ENCODE measurements at regions not wholly inside any gene's neighbourhood (a gene's known extent, or its start where the extent isn't known, plus 50 kb on each side); places are given as distances from the start of the nearest gene placed in this dataset.

DNA sequence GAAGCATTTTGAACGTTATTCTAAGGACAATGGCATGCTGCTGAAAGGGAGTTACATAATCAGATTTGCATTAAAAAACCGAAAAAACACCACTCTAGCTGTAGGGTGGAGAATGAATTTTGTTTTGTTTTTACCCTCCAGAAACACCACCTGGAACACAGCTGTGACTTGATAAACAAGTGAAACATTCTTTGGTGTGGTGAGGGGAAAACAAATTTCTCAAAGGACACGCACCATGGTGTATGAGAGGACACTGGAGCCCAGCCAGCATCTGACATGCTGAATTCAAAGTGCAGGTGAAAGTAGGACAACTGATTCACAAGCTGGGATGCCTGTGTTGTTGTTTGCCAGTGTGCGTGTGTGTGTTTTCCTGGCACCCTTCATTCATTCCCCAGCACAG lies 554.5 kb upstream of the TBL1XR1 start:
- DNase-seq (ENCODE audit: low read depth, low spot score) = no peak
- TF ChIP-seq, protein P1, sequence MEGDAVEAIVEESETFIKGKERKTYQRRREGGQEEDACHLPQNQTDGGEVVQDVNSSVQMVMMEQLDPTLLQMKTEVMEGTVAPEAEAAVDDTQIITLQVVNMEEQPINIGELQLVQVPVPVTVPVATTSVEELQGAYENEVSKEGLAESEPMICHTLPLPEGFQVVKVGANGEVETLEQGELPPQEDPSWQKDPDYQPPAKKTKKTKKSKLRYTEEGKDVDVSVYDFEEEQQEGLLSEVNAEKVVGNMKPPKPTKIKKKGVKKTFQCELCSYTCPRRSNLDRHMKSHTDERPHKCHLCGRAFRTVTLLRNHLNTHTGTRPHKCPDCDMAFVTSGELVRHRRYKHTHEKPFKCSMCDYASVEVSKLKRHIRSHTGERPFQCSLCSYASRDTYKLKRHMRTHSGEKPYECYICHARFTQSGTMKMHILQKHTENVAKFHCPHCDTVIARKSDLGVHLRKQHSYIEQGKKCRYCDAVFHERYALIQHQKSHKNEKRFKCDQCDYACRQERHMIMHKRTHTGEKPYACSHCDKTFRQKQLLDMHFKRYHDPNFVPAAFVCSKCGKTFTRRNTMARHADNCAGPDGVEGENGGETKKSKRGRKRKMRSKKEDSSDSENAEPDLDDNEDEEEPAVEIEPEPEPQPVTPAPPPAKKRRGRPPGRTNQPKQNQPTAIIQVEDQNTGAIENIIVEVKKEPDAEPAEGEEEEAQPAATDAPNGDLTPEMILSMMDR (IDR thresholded peaks at IDR 0.05; ENCODE audit: low read depth, low read length) = no peak
- in situ Hi-C loops (cut with HindIII; ENCODE audit: low sequenced_read_pairs) = no loop called here
- no peak overlapping the region for H3K4me3 ChIP-seq (ENCODE audit: low read depth, low read length)

DNA sequence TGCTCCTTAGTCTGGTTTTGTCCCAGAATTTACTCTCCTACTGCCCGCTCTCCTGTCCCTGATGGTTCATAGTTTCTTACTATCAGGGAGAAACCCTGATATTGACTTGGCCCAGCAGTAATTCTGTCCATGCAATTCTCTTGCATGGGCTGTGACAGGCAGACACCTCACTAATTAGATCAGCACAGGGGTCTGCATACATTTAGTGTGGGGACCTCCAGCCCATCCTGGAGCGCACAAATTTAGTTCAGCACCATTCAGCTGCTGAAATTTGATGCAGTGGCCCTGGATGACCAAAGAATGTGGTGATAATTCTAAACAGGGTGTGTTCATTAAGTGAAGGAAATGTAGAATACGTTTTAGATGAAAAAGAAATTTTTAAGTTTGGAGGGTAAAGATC lies 555.5 kb upstream of the TBL1XR1 start:
- DNase-seq (ENCODE audit: low read depth, low spot score) = no peak
- in situ Hi-C loops (cut with HindIII; ENCODE audit: low sequenced_read_pairs) = no loop called here
- H3K4me3 ChIP-seq (ENCODE audit: low read depth, low read length) = no peak overlapping the region
- TF ChIP-seq, protein P1 (IDR thresholded peaks at IDR 0.05; ENCODE audit: low read depth, low read length) = no peak

DNA sequence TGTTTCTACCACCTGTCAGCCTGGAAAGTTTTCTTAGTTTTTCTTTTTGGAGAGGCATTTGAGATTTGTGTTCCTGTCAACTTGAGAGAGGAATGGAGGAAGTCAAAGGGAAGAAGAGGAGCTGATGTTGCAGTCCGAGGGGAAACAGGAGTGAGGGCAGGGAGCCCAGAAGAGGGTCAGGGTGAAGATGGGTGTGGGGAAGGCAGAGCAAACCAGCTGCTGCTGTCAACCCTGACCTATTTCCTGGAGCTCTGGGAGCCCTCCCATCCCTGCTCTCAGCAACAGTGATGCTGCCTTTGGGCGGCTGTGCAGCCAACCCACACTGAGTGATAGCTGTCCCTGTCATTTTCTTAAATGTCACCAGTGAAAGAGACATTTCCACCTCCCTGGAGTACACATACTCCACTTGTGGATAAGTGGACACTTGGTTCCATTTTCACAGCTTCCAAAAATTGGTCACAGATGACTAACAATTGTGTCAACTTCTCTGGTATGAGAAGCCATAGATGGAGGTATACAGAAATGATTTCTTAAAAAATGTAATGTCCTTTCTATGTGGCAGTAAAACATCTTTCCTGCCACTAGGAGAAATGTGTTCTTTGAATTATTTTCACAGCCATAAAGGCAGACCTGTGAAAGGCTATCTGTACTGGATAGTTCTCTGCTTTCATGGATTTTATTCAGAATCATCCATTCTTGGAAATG lies 556.3 kb upstream of the TBL1XR1 start:
- DNase-seq (ENCODE audit: low read depth, low spot score) = no peak
- in situ Hi-C loops (cut with HindIII; ENCODE audit: low sequenced_read_pairs) = no loop called here
- TF ChIP-seq, protein P1 (IDR thresholded peaks at IDR 0.05; ENCODE audit: low read depth, low read length) = no peak
- H3K4me3 ChIP-seq (ENCODE audit: low read depth, low read length) = no peak overlapping the region

DNA sequence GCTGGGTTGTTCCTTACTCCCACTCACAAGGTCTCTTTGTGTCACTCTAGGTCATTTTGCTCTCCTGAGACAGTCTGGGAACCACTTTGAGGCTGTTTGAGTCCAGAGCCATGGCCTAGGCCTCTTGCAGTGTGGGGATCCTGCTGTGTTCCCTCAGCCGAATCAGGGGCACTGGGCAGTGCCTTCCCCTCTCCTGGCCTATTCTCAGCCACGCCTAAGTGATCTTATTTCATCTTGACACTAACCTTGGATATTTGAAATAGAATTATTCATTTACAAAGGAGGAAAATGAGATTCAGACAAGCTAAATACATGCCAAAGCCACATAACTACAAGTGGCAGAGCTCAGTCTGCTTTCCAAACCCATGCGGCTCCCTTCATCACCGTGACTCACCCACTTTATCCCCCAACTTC lies 557.2 kb upstream of the TBL1XR1 start:
- no peak overlapping the region for H3K4me3 ChIP-seq (ENCODE audit: low read depth, low read length)
- TF ChIP-seq, protein P1 (IDR thresholded peaks at IDR 0.05; ENCODE audit: low read depth, low read length) = no peak
- in situ Hi-C loops (cut with HindIII; ENCODE audit: low sequenced_read_pairs) = no loop called here
- peak; percentile 45 for DNase-seq (ENCODE audit: low read depth, low spot score)

DNA sequence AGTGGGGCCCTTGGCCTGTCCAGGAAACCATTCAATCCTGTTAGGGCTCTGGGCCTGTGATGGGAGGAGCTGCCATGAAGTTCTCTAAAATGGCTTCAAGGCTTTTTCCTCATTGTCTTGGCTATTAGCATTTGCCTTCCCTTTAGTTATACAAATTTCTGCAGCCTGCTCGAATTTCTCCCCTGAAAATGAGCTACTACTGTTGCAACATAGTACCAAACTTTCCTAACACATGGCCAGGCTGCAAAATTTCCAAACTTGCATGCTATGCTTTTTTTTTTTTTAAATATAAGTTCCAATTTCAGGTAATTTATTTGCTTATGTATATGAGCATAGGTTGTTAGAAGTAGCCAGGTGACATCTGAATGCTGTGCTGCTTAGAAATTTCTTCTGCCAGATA lies 560.8 kb upstream of the TBL1XR1 start:
- TF ChIP-seq, protein P1 (IDR thresholded peaks at IDR 0.05; ENCODE audit: low read depth, low read length) = no peak
- no peak for DNase-seq (ENCODE audit: low read depth, low spot score)
- H3K4me3 ChIP-seq (ENCODE audit: low read depth, low read length) = no peak overlapping the region
- in situ Hi-C loops (cut with HindIII; ENCODE audit: low sequenced_read_pairs) = no loop called here

DNA sequence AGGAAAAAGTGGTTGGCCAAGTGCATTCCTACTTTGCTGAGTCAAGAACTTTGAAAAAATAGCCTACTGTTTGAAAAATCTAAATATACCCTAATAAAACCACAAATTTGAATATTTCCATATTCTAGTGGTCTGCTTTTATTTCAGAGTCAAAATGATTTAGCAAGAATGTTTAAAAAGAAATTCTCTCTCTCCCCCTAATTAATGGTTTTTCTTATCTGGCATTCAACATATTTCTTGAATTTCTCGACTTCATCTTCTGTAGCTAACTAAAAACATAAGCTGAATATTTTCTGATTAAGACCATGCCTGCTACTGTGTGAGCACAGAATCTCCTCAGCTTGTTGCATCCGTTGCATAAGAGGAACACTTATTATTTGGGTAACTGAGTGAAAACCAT lies 563.5 kb upstream of the TBL1XR1 start:
- no peak overlapping the region for H3K4me3 ChIP-seq (ENCODE audit: low read depth, low read length)
- TF ChIP-seq, protein P1 (IDR thresholded peaks at IDR 0.05; ENCODE audit: low read depth, low read length) = no peak
- peak; percentile 49 for DNase-seq (ENCODE audit: low read depth, low spot score)
- in situ Hi-C loops (cut with HindIII; ENCODE audit: low sequenced_read_pairs) = no loop called here

Measured in astrocyte of the spinal cord (primary cell).